Activated CD8-positive, alpha-beta T cell treated with anti-CD3 and anti-CD28 coated beads for 36 hours (primary cell): ENCODE measurements at regions not wholly inside any gene's neighbourhood (a gene's known extent, or its start where the extent isn't known, plus 50 kb on each side); places are given as distances from the start of the nearest gene placed in this dataset.
"Not testable (repeated sequence)": the region's sequence is repeated elsewhere in the genome, so short reads cannot be mapped to it uniquely, and the experiment has no call there.

Source experiments
- ATAC-seq: fragments of 200-7000 bp; cut with Tn5 transposase; one replicate; pipeline ENCODE4 v1.10.0; 2021; ENCODE audit warnings: mild to moderate bottlenecking, moderate library complexity
- CTCF ChIA-PET: fragments of 350-600 bp; sonication (Branson Sonifier 250); formaldehyde crosslinking; loops from one replicate; lab custom pipeline; 2021; ENCODE audit warnings: antibody characterized with exemption; lab: Charles Lee
- POLR2A ChIA-PET: fragments of 350-600 bp; sonication (Branson Sonifier 250); formaldehyde crosslinking; loops from one replicate; lab custom pipeline; 2021; ENCODE audit warnings: antibody characterized with exemption; lab: Charles Lee
- DNase-seq: peaks from one replicate; pipeline ENCODE4 v3.0.0-alpha.2; 2020
- H3K27ac Mint-ChIP-seq: one replicate; pipeline ENCODE4 v1.8.0; 2021; ENCODE audit warnings: mild to moderate bottlenecking, mixed read lengths
- H3K27me3 Mint-ChIP-seq: one replicate; pipeline ENCODE4 v1.8.0; 2021; ENCODE audit warnings: mixed read lengths
- H3K36me3 Mint-ChIP-seq: one replicate; pipeline ENCODE4 v1.8.0; 2021; ENCODE audit warnings: low read depth, mixed read lengths
- H3K4me1 Mint-ChIP-seq: one replicate; pipeline ENCODE4 v1.8.0; 2021; ENCODE audit warnings: low read depth, mixed read lengths
- H3K4me3 Mint-ChIP-seq: one replicate; pipeline ENCODE4 v1.8.0; 2021; ENCODE audit warnings: mild to moderate bottlenecking, moderate library complexity, mixed read lengths
- H3K9me3 Mint-ChIP-seq: one replicate; pipeline ENCODE4 v1.8.0; 2021; ENCODE audit warnings: mixed read lengths
- CTCF ChIP-seq: fragments of 200-600 bp; IDR thresholded peaks from one replicate; pipeline ENCODE4 v1.8.0; 2022; ENCODE audit warnings: antibody characterized with exemption, mild to moderate bottlenecking
- intact Hi-C: fragments of 100-400 bp; cut with micrococcal nuclease; formaldehyde crosslinking; loops from one replicate; pipeline ENCODE4 v1.10.0; 2022

- intact Hi-C loops: no loop called here
- CTCF ChIA-PET: no interaction called here
- Mint-ChIP-seq H3K9me3 (no peaks in the 10 kb centered on the region), H3K4me3 (no peak overlapping the region), H3K27me3 (no peaks in the 10 kb centered on the region), H3K4me1 (no peaks in the 10 kb centered on the region), H3K27ac (no peak overlapping the region), H3K36me3 (no peaks in the 10 kb centered on the region)
- ATAC-seq: no peak
- no peak for TF ChIP-seq CTCF
- DNase-seq: no peak
- POLR2A ChIA-PET: no interaction called here
These were observed 56.4 kb upstream of the TPTE start for GRCh38 chr21:10464975-10465374.

GRCh38 chr21:10465524-10466110 is 55.8 kb upstream of the TPTE start:
- H3K27me3 Mint-ChIP-seq, ATAC-seq, H3K9me3 Mint-ChIP-seq, POLR2A ChIA-PET, intact Hi-C loops, DNase-seq, H3K27ac Mint-ChIP-seq, CTCF ChIA-PET, H3K4me3 Mint-ChIP-seq, H3K4me1 Mint-ChIP-seq, H3K36me3 Mint-ChIP-seq: not testable (repeated sequence)

- Mint-ChIP-seq H3K27ac (no peak overlapping the region), H3K36me3 (no peaks in the 10 kb centered on the region), H3K27me3 (no peaks in the 10 kb centered on the region), H3K9me3 (no peaks in the 10 kb centered on the region), H3K4me3 (no peak overlapping the region), H3K4me1 (no peaks in the 10 kb centered on the region)
- CTCF ChIA-PET: no interaction called here
- ATAC-seq: no peak
- intact Hi-C loops: no loop called here
- no peak for TF ChIP-seq CTCF
- POLR2A ChIA-PET: no interaction called here
- DNase-seq: no peak
These were observed 55.2 kb upstream of the TPTE start for GRCh38 chr21:10466200-10466599.
